Naive B cell (primary cell): ENCODE measurements at regions not wholly inside any gene's neighbourhood (a gene's known extent, or its start where the extent isn't known, plus 50 kb on each side); places are given as distances from the start of the nearest gene placed in this dataset.

Experiments
- ATAC-seq, 2 donors: fragments of 150-1000 bp; cut with Tn5 transposase; 2 replicates each; pipeline ENCODE4 v1.10.0; 2021; ENCODE audit warnings: low read depth in 2 of 2, mild to moderate bottlenecking in 2 of 2, moderate library complexity in 2 of 2
- DNase-seq: peaks from one replicate; pipeline ENCODE4 v3.0.0; 2022
- H3K27ac Mint-ChIP-seq, 6 donors: one replicate each; pipeline ENCODE4 v1.8.0; 2020 to 2022; ENCODE audit warnings: mild to moderate bottlenecking in 6 of 6, mixed read lengths in 6 of 6, moderate library complexity in 5 of 6, inconsistent platforms in 2 of 6
- H3K27me3 Mint-ChIP-seq, 3 donors: one replicate each; pipeline ENCODE4 v1.8.0; 2021 to 2022; ENCODE audit warnings: mixed read lengths in 3 of 3, mild to moderate bottlenecking in 1 of 3
- H3K36me3 Mint-ChIP-seq, 2 donors: one replicate each; pipeline ENCODE4 v1.8.0; 2020 to 2022; ENCODE audit warnings: mixed read lengths in 2 of 2, inconsistent platforms in 1 of 2, mild to moderate bottlenecking in 1 of 2
- H3K4me1 Mint-ChIP-seq, 3 donors: one replicate each; pipeline ENCODE4 v1.8.0; 2020 to 2022; ENCODE audit warnings: mixed read lengths in 3 of 3, inconsistent platforms in 1 of 3, mild to moderate bottlenecking in 1 of 3, moderate library complexity in 1 of 3
- H3K4me3 Mint-ChIP-seq, 8 donors: one replicate each; pipeline ENCODE4 v1.8.0; 2020 to 2022; ENCODE audit warnings: mild to moderate bottlenecking in 8 of 8, mixed read lengths in 8 of 8, moderate library complexity in 8 of 8, inconsistent platforms in 2 of 8
- H3K9me3 Mint-ChIP-seq, 7 donors: one replicate each; pipeline ENCODE4 v1.8.0; 2020 to 2022; ENCODE audit warnings: mixed read lengths in 7 of 7, mild to moderate bottlenecking in 5 of 7, inconsistent platforms in 2 of 7, moderate library complexity in 1 of 7

DNA sequence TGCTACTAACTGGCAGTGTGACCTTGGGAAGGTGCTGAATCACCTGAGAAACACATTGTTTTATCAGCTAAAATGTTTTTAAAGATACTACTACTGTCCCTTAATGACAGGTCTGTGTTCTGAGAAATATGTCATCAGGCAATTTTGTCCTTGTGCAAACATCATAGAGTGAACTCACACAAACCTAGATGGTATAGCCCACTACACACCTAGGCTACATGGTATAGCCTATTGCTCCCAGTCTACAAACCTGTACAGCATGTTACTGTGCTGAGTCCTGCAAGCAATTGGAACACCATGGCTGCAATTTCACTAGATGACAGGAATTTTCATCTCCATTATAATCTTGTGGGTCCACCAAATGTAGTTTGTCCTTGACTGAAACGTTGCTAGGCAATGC lies 101.3 kb upstream of the GUCY1A1 start:
- DNase-seq, result no peak
- Mint-ChIP-seq H3K27me3 (peaks cover 0 to 1% (median 0%) of the 10 kb centered on the region in 3 donors), H3K9me3 (no peaks in the 10 kb centered on the region), H3K4me3 (no peak overlapping the region), H3K36me3 (no peaks in the 10 kb centered on the region), H3K4me1 (no peaks in the 10 kb centered on the region), H3K27ac (no peak overlapping the region)
- no peak for ATAC-seq

- Mint-ChIP-seq H3K4me3 (no peak overlapping the region), H3K4me1 (no peaks in the 10 kb centered on the region), H3K9me3 (no peaks in the 10 kb centered on the region), H3K27me3 (no peaks in the 10 kb centered on the region), H3K36me3 (no peaks in the 10 kb centered on the region), H3K27ac (no peak overlapping the region)
- ATAC-seq (no peak), DNase-seq (no peak)
Observed at GRCh38 chr4:155564880-155565279, 101.8 kb upstream of the GUCY1A1 start.

DNA sequence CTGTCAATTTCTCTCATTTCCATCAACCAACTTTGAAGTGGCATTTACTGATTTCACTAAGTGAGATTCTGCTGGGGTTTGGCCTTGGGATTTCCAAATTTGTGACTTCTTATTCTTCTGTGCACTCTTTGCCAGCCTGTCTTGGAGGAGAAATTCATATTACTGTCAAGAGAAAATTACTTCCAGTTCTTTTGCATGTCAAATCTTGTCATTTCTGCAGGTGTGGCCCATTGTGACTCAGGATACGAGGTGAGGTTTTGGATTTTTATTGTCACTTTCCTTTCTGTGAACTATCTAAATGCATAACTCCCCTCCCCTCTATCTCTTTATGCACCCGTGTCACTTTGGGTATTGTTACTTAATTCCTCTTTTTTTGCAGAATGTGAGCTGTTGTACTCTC lies 102.6 kb upstream of the GUCY1A1 start:
- Mint-ChIP-seq H3K36me3 (no peaks in the 10 kb centered on the region), H3K4me1 (no peaks in the 10 kb centered on the region), H3K27me3 (no peaks in the 10 kb centered on the region), H3K4me3 (no peak overlapping the region), H3K27ac (no peak overlapping the region), H3K9me3 (no peaks in the 10 kb centered on the region)
- DNase-seq (no peak), ATAC-seq (no peak)

GRCh38 chr4:155559915-155560314 lies 106.7 kb upstream of the GUCY1A1 start:
- no peak for ATAC-seq
- H3K4me3 Mint-ChIP-seq, result no peak overlapping the region
- H3K36me3 Mint-ChIP-seq, result no peaks in the 10 kb centered on the region
- no peak overlapping the region for H3K27ac Mint-ChIP-seq
- DNase-seq, result no peak
- peaks cover 0 to 28% (median 6%) of the 10 kb centered on the region in 7 donors for H3K9me3 Mint-ChIP-seq
- no peaks in the 10 kb centered on the region for H3K4me1 Mint-ChIP-seq
- H3K27me3 Mint-ChIP-seq, result no peaks in the 10 kb centered on the region

DNA sequence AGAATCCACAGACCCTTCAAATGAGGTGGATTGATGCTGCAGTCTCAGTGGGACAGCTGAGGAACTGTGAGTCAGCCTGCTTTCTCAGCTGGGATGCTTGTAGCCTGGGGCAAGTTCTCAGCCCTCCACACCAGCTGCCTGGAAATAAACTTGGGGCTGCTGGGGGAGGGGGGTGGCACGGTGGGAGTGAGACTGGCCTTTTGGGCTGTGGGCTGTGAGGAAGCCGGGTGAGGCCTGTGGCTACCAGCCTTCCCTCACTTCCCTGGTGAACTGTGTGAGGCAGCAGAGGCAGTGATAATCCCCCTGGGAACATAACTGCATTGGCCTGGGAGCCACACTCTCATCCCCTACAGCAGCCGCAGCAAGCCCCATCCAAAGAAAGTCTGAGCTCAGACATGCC lies 114.5 kb upstream of the GUCY1A1 start:
- Mint-ChIP-seq H3K36me3 (no peaks in the 10 kb centered on the region), H3K27ac (no peak overlapping the region), H3K4me3 (no peak overlapping the region), H3K4me1 (no peaks in the 10 kb centered on the region), H3K27me3 (no peaks in the 10 kb centered on the region), H3K9me3 (peaks cover 8 to 32% (median 13%) of the 10 kb centered on the region in 7 donors)
- ATAC-seq, result no peak
- no peak for DNase-seq

- Mint-ChIP-seq H3K9me3 (peaks cover 4 to 8% (median 5%) of the 10 kb centered on the region in 7 donors), H3K36me3 (no peaks in the 10 kb centered on the region), H3K4me1 (no peaks in the 10 kb centered on the region), H3K27me3 (no peaks in the 10 kb centered on the region), H3K27ac (no peak overlapping the region), H3K4me3 (no peak overlapping the region)
- DNase-seq, result no peak
- no peak for ATAC-seq
Observed at GRCh38 chr4:155548173-155548572, 118.5 kb upstream of the GUCY1A1 start.

- no peaks in the 10 kb centered on the region for H3K4me1 Mint-ChIP-seq
- H3K9me3 Mint-ChIP-seq, result peaks cover 0 to 4% (median 0%) of the 10 kb centered on the region in 7 donors
- DNase-seq (no peak), ATAC-seq (no peak)
- no peaks in the 10 kb centered on the region for H3K36me3 Mint-ChIP-seq
- H3K27me3 Mint-ChIP-seq, result no peaks in the 10 kb centered on the region
- H3K4me3 Mint-ChIP-seq, result no peak overlapping the region
- no peak overlapping the region for H3K27ac Mint-ChIP-seq
Observed at GRCh38 chr4:155546451-155546850, 120.2 kb upstream of the GUCY1A1 start.

- Mint-ChIP-seq H3K36me3 (no peaks in the 10 kb centered on the region), H3K4me3 (no peak overlapping the region), H3K27me3 (no peaks in the 10 kb centered on the region), H3K9me3 (peaks cover 0 to under 1% (median 0%) of the 10 kb centered on the region in 7 donors), H3K27ac (no peak overlapping the region), H3K4me1 (no peaks in the 10 kb centered on the region)
- DNase-seq (no peak), ATAC-seq (no peak)
Observed at GRCh38 chr4:155545456-155545855, 121.2 kb upstream of the GUCY1A1 start.

- no peaks in the 10 kb centered on the region for H3K4me1 Mint-ChIP-seq
- no peaks in the 10 kb centered on the region for H3K27me3 Mint-ChIP-seq
- H3K36me3 Mint-ChIP-seq, result no peaks in the 10 kb centered on the region
- H3K27ac Mint-ChIP-seq, result no peak overlapping the region
- DNase-seq (no peak), ATAC-seq (no peak)
- no peak overlapping the region for H3K4me3 Mint-ChIP-seq
- H3K9me3 Mint-ChIP-seq, result no peaks in the 10 kb centered on the region
Observed at GRCh38 chr4:155544547-155544946, 122.1 kb upstream of the GUCY1A1 start.

DNA sequence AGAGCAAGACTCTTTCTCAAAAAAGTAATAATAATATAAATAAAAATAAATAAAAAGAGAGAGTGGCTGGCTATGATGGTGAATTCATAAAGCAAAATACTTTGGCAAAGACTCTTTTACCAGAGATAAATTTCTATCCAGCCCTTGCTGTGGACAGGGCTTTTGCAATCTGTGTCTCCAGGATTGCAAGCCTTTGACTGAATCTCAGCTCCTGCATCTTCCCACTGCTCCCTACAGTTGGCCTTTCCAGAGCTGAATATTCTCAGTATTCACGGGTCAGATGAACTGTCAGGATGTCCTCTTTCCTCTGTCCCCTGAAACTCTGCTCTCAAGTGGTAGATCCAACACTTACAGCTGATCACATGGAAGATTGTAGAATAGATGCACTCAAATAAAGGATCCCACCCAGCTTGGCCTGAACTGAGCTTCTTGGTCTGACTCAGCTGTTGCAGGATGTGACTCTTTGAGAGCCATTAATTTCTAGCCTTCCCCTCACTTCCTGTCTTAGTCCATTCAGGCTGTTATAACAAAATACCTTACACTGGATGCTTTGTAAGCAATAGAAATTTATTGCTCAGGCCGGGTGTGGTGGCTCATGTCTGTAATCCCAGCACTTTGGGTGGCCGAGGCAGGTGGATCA lies 123.4 kb upstream of the GUCY1A1 start:
- Mint-ChIP-seq H3K4me1 (no peaks in the 10 kb centered on the region), H3K27ac (no peak overlapping the region), H3K9me3 (no peaks in the 10 kb centered on the region), H3K36me3 (no peaks in the 10 kb centered on the region), H3K27me3 (no peaks in the 10 kb centered on the region), H3K4me3 (no peak overlapping the region)
- no peak for DNase-seq
- no peak for ATAC-seq

DNA sequence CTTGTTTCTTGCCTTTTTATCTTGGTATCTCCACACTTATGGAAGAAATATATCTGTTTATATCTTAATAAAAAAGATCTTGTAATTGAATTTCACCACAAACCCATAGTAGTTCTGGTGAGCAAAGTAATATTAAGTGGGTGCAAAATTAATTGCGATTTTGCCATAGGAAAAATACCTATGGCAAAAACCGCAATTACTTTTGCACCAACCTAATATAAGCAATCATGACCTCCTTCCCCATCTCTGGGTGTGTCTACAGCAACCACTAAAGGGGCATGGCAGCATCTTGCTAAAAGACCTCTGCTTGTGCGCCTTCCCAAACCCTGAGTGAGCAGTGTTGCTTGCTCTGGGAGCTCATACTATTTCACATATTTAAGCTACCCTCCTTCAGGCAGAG lies 124.2 kb upstream of the GUCY1A1 start:
- Mint-ChIP-seq H3K27ac (no peak overlapping the region), H3K4me3 (no peak overlapping the region), H3K36me3 (no peaks in the 10 kb centered on the region), H3K9me3 (no peaks in the 10 kb centered on the region), H3K27me3 (no peaks in the 10 kb centered on the region), H3K4me1 (no peaks in the 10 kb centered on the region)
- ATAC-seq (no peak), DNase-seq (no peak)

DNA sequence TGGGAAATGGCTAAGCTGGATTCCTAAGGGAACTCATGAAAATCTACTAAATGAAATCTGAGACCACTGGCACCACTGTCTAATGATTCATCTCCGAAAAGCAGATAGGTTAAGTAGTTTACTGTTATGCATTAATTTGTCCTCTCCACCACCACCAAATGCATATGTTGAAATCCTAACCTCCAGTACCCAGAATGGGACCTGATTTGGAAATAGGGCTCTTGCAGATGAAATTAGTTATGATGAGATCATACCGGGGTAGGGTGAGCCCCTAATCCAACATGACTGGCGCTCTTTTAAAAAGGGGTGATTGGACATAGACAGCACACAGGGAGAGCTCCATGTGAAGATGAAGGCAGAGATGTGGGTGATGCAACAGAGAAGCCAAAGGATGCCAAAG lies 124.9 kb upstream of the GUCY1A1 start:
- no peak for DNase-seq
- Mint-ChIP-seq H3K4me3 (no peak overlapping the region), H3K4me1 (no peaks in the 10 kb centered on the region), H3K9me3 (no peaks in the 10 kb centered on the region), H3K36me3 (no peaks in the 10 kb centered on the region), H3K27ac (no peak overlapping the region), H3K27me3 (no peaks in the 10 kb centered on the region)
- no peak for ATAC-seq

DNA sequence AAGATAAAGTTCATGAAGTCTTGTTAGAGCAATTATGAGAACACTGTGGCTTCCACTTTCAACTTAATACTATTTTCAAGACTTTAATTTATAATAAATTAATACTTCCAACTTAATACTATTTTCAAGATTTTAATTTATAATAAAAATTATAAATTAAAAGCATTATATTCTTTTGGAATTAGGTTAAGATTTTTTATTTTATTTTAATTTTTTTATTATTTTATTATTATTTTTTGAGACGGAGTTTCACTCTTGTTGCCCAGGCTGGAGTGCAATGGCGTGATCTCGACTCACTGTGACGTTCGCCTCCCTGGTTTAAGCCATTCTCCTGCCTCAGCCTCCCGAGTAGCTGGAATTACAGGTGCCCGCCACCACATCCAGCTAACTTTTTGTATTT lies 126.0 kb upstream of the GUCY1A1 start:
- H3K4me3 Mint-ChIP-seq, result no peak overlapping the region
- H3K27ac Mint-ChIP-seq, result no peak overlapping the region
- DNase-seq (no peak), ATAC-seq (no peak)
- H3K36me3 Mint-ChIP-seq, result no peaks in the 10 kb centered on the region
- no peaks in the 10 kb centered on the region for H3K27me3 Mint-ChIP-seq
- no peaks in the 10 kb centered on the region for H3K9me3 Mint-ChIP-seq
- H3K4me1 Mint-ChIP-seq, result no peaks in the 10 kb centered on the region

- Mint-ChIP-seq H3K4me3 (no peak overlapping the region), H3K4me1 (no peaks in the 10 kb centered on the region), H3K36me3 (no peaks in the 10 kb centered on the region), H3K27ac (peak overlapping the region in 2 of 6 donors; percentile 39 to 66), H3K27me3 (no peaks in the 10 kb centered on the region), H3K9me3 (no peaks in the 10 kb centered on the region)
- DNase-seq, result no peak
- ATAC-seq, result no peak
Observed at GRCh38 chr4:155539746-155540145, 126.9 kb upstream of the GUCY1A1 start.

DNA sequence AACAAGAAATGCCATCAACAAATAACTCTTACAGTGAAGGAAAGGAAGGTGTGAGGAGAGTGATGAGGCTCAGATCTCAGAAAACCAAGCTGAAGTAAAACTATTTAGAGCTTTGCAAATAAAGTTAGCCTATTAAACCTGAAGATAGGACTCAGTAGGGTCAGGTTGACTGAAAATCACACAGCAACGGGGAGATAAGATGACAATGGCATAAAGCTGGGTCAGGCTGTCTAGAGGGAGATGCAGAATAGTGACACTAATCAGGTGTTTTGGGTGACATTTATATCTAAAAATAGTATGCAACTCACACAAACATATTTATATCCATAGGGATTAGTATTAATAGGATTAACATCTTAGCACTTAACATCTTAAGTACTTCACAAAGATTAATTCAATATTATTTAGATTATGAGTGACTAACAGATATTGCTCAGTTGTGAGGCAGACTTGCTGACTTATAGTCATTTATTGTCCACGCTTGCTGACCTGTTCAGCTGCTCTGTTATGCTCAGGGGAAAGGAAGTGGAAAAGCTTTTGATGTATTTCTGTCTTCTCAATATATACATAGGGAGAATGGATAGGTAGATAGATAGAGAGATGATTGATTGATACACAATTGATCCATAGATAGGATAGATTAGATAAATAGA lies 130.7 kb upstream of the GUCY1A1 start:
- Mint-ChIP-seq H3K4me1 (no peaks in the 10 kb centered on the region), H3K36me3 (no peaks in the 10 kb centered on the region), H3K9me3 (no peaks in the 10 kb centered on the region), H3K4me3 (no peak overlapping the region), H3K27ac (no peak overlapping the region), H3K27me3 (no peaks in the 10 kb centered on the region)
- DNase-seq (no peak), ATAC-seq (no peak)
